SU-DHL-6 (cell line): ENCODE measurements at regions not wholly inside any gene's neighbourhood (a gene's known extent, or its start where the extent isn't known, plus 50 kb on each side); places are given as distances from the start of the nearest gene placed in this dataset.

Source experiments
- H2AFZ ChIP-seq: fragments of 200-600 bp; sonication (generic); 2 replicates; pipeline ENCODE4 v1.6.1; 2014; ENCODE audit warnings: low read depth, mild to moderate bottlenecking, moderate library complexity, mixed read lengths, antibody characterized with exemption, low read length; ENCODE audit not compliant: severe bottlenecking
- H3F3A ChIP-seq: fragments of 200-600 bp; shearing (Covaris generic); 2 replicates; pipeline ENCODE4 v1.6.0; 2016; ENCODE audit warnings: antibody characterized with exemption, mild to moderate bottlenecking; ENCODE audit not compliant: insufficient read depth
- H3K27ac ChIP-seq: fragments of 200-600 bp; sonication (generic); 2 replicates; pipeline ENCODE4 v1.5.1; 2016; ENCODE audit warnings: low read depth, mild to moderate bottlenecking, low read length, moderate library complexity, mixed read lengths
- H3K27me3 ChIP-seq: fragments of 200-600 bp; sonication (generic), shearing (Covaris generic); 2 replicates; pipeline ENCODE4 v1.6.0; 2014; ENCODE audit warnings: mild to moderate bottlenecking, low read length
- H3K36me3 ChIP-seq: fragments of 200-600 bp; sonication (generic); 2 replicates; pipeline ENCODE4 v1.6.1; 2014; ENCODE audit warnings: mild to moderate bottlenecking, low read length, mixed read lengths
- H3K4me2 ChIP-seq: fragments of 300-600, 200-600 bp; shearing (Covaris generic), sonication (generic); 2 replicates; pipeline ENCODE4 v1.6.0; 2014; ENCODE audit warnings: low read length, low read depth, mild to moderate bottlenecking; ENCODE audit not compliant: poor library complexity, severe bottlenecking
- H3K4me3 ChIP-seq: fragments of 200-600 bp; sonication (generic); 2 replicates; pipeline ENCODE4 v1.5.1; 2014; ENCODE audit warnings: antibody characterized with exemption, low read length, mild to moderate bottlenecking, mixed read lengths; ENCODE audit not compliant: insufficient read depth, poor library complexity, severe bottlenecking
- H3K79me2 ChIP-seq: fragments of 200-600 bp; sonication (generic); 2 replicates; pipeline ENCODE4 v1.6.1; 2014; ENCODE audit warnings: mild to moderate bottlenecking, low read length, moderate library complexity; ENCODE audit not compliant: insufficient read depth
- H3K9ac ChIP-seq: fragments of 200-600 bp; sonication (generic); 2 replicates; pipeline ENCODE4 v1.7.0; 2014; ENCODE audit warnings: mild to moderate bottlenecking, low read length
- H3K9me2 ChIP-seq: fragments of 200-600 bp; sonication (generic); replicated peaks from 2 replicates; pipeline ENCODE4 v1.6.1; 2014; ENCODE audit warnings: low read length; ENCODE audit not compliant: insufficient read depth
- H3K9me3 ChIP-seq: fragments of 200-600 bp; sonication (generic); 2 replicates; pipeline ENCODE4 v1.6.1; 2014; ENCODE audit warnings: low read length, mixed read lengths; ENCODE audit not compliant: insufficient read depth
- H4K20me1 ChIP-seq: fragments of 200-600 bp; sonication (generic); 2 replicates; pipeline ENCODE4 v1.6.1; 2014; ENCODE audit warnings: low read depth, mild to moderate bottlenecking, antibody characterized with exemption, low read length, moderate library complexity, mixed read lengths
- CTCF ChIP-seq: fragments of 200-600 bp; sonication (generic); IDR thresholded peaks from one replicate; pipeline ENCODE4 v1.5.1; 2017; ENCODE audit warnings: antibody characterized with exemption, mild to moderate bottlenecking, low read length, moderate library complexity; ENCODE audit not compliant: insufficient read depth, poor library complexity, severe bottlenecking
- EZH2phosphoT487 ChIP-seq: fragments of 200-600 bp; sonication (generic), shearing (Covaris generic); conservative IDR thresholded peaks from 2 replicates; pipeline ENCODE4 v1.6.1; 2018; ENCODE audit warnings: mild to moderate bottlenecking, antibody characterized with exemption, low read length, moderate library complexity, mixed read lengths

GRCh38 chr3:59438492-59438891, 388.7 kb upstream of the CFAP20DC start:
- Histone ChIP-seq H4K20me1 (no peaks in the 10 kb centered on the region), H3K9ac (no peak overlapping the region), H3K9me3 (no peaks in the 10 kb centered on the region), H3K79me2 (no peaks in the 10 kb centered on the region), H3K4me3 (no peak overlapping the region), H3K9me2 (no peaks in the 10 kb centered on the region), H3F3A (no peaks in the 10 kb centered on the region), H3K27me3 (no peaks in the 10 kb centered on the region), H2AFZ (no peak overlapping the region), H3K36me3 (no peaks in the 10 kb centered on the region), H3K27ac (no peak overlapping the region), H3K4me2 (no peak overlapping the region)
- TF ChIP-seq EZH2phosphoT487 = no peak
- no peak for TF ChIP-seq CTCF

- Histone ChIP-seq H3K9me2 (no peaks in the 10 kb centered on the region), H2AFZ (no peak overlapping the region)
These were observed 386.5 kb upstream of the CFAP20DC start for GRCh38 chr3:59436164-59436958.

GRCh38 chr3:59433546-59433945, 383.7 kb upstream of the CFAP20DC start:
- Histone ChIP-seq H3K27ac (no peak overlapping the region), H3K9ac (no peak overlapping the region), H3K79me2 (no peaks in the 10 kb centered on the region), H3K27me3 (no peaks in the 10 kb centered on the region), H3F3A (no peaks in the 10 kb centered on the region), H4K20me1 (no peaks in the 10 kb centered on the region), H3K4me2 (no peak overlapping the region), H3K4me3 (no peak overlapping the region), H2AFZ (no peak overlapping the region), H3K36me3 (no peaks in the 10 kb centered on the region), H3K9me3 (no peaks in the 10 kb centered on the region; the same call in 1 of the 2 replicates), H3K9me2 (no peaks in the 10 kb centered on the region)
- no peak for TF ChIP-seq EZH2phosphoT487

More at GRCh38 chr3:59436164-59436958, 386.5 kb upstream of the CFAP20DC start:
- H3K9me3 ChIP-seq = no peaks in the 10 kb centered on the region; the same call in 1 of the 2 replicates
- H3K27ac ChIP-seq = no peak overlapping the region
- no peaks in the 10 kb centered on the region for H3F3A ChIP-seq
- no peaks in the 10 kb centered on the region for H4K20me1 ChIP-seq
- no peaks in the 10 kb centered on the region for H3K36me3 ChIP-seq
- H3K27me3 ChIP-seq = no peaks in the 10 kb centered on the region
- no peak overlapping the region for H3K4me3 ChIP-seq
- TF ChIP-seq CTCF = no peak
- H3K9ac ChIP-seq = no peak overlapping the region
- H3K4me2 ChIP-seq = no peak overlapping the region
- no peaks in the 10 kb centered on the region for H3K79me2 ChIP-seq

- H3K79me2 ChIP-seq = no peaks in the 10 kb centered on the region
- H3K9me2 ChIP-seq = no peaks in the 10 kb centered on the region
- H3K36me3 ChIP-seq = no peaks in the 10 kb centered on the region
- TF ChIP-seq CTCF (no peak), EZH2phosphoT487 (no peak)
- no peaks in the 10 kb centered on the region for H3F3A ChIP-seq
- H3K9me3 ChIP-seq = no peaks in the 10 kb centered on the region; the same call in 1 of the 2 replicates
- H3K27ac ChIP-seq = no peak overlapping the region
- no peak overlapping the region for H3K9ac ChIP-seq
- H3K4me3 ChIP-seq = no peak overlapping the region
- no peaks in the 10 kb centered on the region for H3K27me3 ChIP-seq
- H3K4me2 ChIP-seq = no peak overlapping the region
- no peak overlapping the region for H2AFZ ChIP-seq
- no peaks in the 10 kb centered on the region for H4K20me1 ChIP-seq
These were observed 382.8 kb upstream of the CFAP20DC start for GRCh38 chr3:59432665-59433064.
